Thyroid gland (tissue), 4 donors: ENCODE measurements at regions not wholly inside any gene's neighbourhood (a gene's known extent, or its start where the extent isn't known, plus 50 kb on each side); places are given as distances from the start of the nearest gene placed in this dataset.

Source experiments
- DNase-seq, 2 donors: peaks; one replicate each; pipeline ENCODE4 v3.0.0-alpha.2; 2019
- H3K27ac ChIP-seq, 3 donors: fragments of 200-600 bp; sonication (generic); 1 replicate in 2 of 3; 2 replicates in 1 of 3; pipeline ENCODE4 v1.5.1; 2016 to 2019; ENCODE audit warnings: mild to moderate bottlenecking in 1 of 3, moderate library complexity in 1 of 3
- H3K27me3 ChIP-seq: fragments of 200-600 bp; sonication (generic); one replicate; pipeline ENCODE4 v1.5.1; 2019
- H3K36me3 ChIP-seq, 2 donors: fragments of 200-600 bp; sonication (generic); one replicate each; pipeline ENCODE4 v1.5.1; 2016 to 2019
- H3K4me1 ChIP-seq, 2 donors: fragments of 200-600 bp; sonication (generic); one replicate each; pipeline ENCODE4 v1.5.1; 2017 to 2019
- H3K4me3 ChIP-seq, 3 donors: fragments of 200-600 bp; sonication (generic); replicated peaks in 1 of 3; 1 replicate in 2 of 3; 2 replicates in 1 of 3; pipeline ENCODE4 v1.5.1; 2016; ENCODE audit warnings: mild to moderate bottlenecking in 1 of 3
- H3K9me3 ChIP-seq: fragments of 200-600 bp; sonication (generic); one replicate; pipeline ENCODE4 v1.5.1; 2017
- POLR2A ChIP-seq, 2 donors: fragments of 450-650 bp; IDR thresholded peaks; one replicate each; pipeline ENCODE4 v1.6.1; 2017; ENCODE audit warnings: antibody characterized with exemption in 2 of 2, mild to moderate bottlenecking in 2 of 2, moderate library complexity in 1 of 2
- WGBS, 2 donors: methylation state at CpG; one replicate each; pipeline ENCODE4 v1.1.5; 2017; 5-methylcytosine and 5-hydroxymethylcytosine counted together
- intact Hi-C: fragments of 100-400 bp; cut with DNase I; formaldehyde crosslinking; loops from one replicate; pipeline ENCODE4 v1.15.1; 2023
- TF ChIP-seq, protein P1 (sequence below), 6 experiments: fragments of 200-600 bp in 3 of 6; fragments of 450-650 bp in 3 of 6; sonication (generic) in 3 of 6; IDR thresholded peaks; one replicate each; pipeline ENCODE4 v1.5.1; 2016 to 2019; ENCODE audit warnings: antibody characterized with exemption in 6 of 6, mild to moderate bottlenecking in 2 of 6, inconsistent platforms in 1 of 6, moderate library complexity in 1 of 6

DNA sequence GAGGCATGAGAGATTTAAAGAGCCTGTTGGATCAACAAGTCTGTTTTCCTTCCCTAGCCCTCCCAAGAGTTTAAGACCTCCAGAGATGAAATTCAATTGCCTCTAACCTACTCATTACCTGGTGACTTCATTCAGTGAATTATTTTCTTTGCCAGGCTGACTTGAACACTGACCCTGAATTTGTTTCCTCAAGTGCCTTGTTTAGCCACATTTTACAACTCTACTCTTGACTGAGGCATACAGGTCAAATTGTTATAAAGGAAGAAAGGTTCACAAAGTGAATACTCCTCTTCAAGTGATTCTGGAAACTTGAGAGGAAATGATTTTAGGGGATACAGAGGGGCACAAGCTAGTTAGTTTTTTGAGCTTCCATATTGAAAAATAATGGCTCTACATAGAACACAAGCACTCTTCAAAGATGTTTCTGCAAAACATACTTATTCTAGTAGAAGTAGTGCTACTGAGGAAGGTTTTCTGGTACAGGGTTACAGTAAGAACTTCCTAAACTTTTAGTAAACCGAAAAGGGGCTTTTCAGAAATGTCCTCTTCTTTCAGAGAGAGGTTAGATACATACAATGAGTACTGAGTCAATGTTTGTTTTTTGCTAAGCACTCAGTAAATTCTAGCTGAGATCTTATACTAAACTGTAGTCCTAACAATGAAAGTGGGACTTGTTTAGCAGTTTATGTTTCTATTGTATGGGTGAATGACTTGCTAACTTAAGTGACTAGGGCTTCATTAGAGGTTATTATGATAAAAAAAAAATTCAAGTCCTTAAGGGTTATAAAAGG is 137.4 kb upstream of the SATB1 start:
- 59 to 61% methylated on average over 1 of the region's 1 CpG for WGBS, 2 donors
- DNase-seq, result no peak

DNA sequence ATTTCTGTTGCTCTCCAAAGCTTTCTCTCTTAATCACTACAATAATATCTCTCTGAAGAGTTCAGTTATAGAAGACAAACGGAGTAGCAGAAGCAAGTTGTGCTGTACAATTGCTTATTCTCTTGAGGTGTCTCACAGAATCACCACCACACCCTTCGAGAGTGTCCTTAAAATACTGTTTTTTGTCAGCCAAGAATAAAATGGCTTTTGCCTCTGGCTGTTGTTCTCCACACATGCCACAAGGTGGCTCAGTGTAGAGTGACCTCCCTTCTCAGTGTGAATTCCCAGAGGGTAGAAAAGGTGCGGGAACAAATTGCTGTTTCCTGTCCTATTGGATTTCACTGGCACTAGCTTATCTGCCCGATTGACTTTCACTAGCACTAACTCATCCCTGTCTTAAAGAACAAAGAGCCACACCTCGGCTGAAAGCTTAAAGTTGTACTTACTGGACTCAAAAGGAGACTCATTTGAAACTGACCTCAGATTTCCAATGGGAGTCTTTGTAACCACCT is 134.2 kb upstream of the SATB1 start:
- no peaks in the 10 kb centered on the region for H3K4me1 ChIP-seq
- H3K36me3 ChIP-seq, result no peaks in the 10 kb centered on the region
- TF ChIP-seq, protein P1, sequence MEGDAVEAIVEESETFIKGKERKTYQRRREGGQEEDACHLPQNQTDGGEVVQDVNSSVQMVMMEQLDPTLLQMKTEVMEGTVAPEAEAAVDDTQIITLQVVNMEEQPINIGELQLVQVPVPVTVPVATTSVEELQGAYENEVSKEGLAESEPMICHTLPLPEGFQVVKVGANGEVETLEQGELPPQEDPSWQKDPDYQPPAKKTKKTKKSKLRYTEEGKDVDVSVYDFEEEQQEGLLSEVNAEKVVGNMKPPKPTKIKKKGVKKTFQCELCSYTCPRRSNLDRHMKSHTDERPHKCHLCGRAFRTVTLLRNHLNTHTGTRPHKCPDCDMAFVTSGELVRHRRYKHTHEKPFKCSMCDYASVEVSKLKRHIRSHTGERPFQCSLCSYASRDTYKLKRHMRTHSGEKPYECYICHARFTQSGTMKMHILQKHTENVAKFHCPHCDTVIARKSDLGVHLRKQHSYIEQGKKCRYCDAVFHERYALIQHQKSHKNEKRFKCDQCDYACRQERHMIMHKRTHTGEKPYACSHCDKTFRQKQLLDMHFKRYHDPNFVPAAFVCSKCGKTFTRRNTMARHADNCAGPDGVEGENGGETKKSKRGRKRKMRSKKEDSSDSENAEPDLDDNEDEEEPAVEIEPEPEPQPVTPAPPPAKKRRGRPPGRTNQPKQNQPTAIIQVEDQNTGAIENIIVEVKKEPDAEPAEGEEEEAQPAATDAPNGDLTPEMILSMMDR (IDR thresholded peaks at IDR 0.05), result peak; percentile 59 to 84 (median 80)
- no peak for TF ChIP-seq POLR2A (IDR thresholded peaks at IDR 0.05)
- no peak overlapping the region for H3K27ac ChIP-seq
- intact Hi-C loops, result loop anchor here (5.0 kb wide), 1 partner anchor 203 kb away; no protein-coding TSS in a partner anchor
- no peaks in the 10 kb centered on the region for H3K9me3 ChIP-seq
- peak; percentile 25 to 45 for DNase-seq
- no peaks in the 10 kb centered on the region for H3K27me3 ChIP-seq
- WGBS, 2 donors, result 6 to 10% methylated on average over 5 of the region's 5 CpGs
- H3K4me3 ChIP-seq, result no peak overlapping the region

More for the DNA sequence above, 137.4 kb upstream of the SATB1 start:
- TF ChIP-seq POLR2A (IDR thresholded peaks at IDR 0.05), result no peak
- TF ChIP-seq, protein P1 (IDR thresholded peaks at IDR 0.05), result no peak
- H3K4me1 ChIP-seq, result no peaks in the 10 kb centered on the region
- H3K36me3 ChIP-seq, result no peaks in the 10 kb centered on the region
- no peak overlapping the region for H3K4me3 ChIP-seq
- H3K27ac ChIP-seq, result no peak overlapping the region
- H3K27me3 ChIP-seq, result no peaks in the 10 kb centered on the region
- no peaks in the 10 kb centered on the region for H3K9me3 ChIP-seq
- intact Hi-C loops, result no loop called here

DNA sequence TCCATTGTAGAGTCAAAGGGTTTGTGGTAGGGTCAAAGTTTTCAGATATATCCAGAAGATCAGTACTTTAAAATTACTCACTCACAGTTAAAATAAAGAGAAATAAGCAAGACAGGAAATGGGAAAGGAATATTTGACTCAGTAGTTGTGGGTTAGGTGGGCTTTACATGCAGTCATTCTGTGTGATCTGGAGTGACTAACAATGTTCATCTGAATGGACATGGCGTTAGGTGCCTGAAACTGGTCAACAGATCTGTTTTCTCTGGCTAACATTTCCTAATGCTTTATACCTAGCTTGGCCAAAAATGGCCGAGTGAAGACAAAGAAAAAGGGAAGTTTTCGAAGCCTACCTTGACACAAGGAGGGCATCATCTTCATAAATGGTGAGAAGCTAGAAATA is 133.4 kb upstream of the SATB1 start:
- Histone ChIP-seq H3K4me3 (no peak overlapping the region), H3K4me1 (no peaks in the 10 kb centered on the region), H3K27me3 (no peaks in the 10 kb centered on the region), H3K36me3 (no peaks in the 10 kb centered on the region), H3K9me3 (no peaks in the 10 kb centered on the region), H3K27ac (no peak overlapping the region)
- intact Hi-C loops, result loop anchor here (5.0 kb wide), 1 partner anchor 204 kb away; no protein-coding TSS in a partner anchor
- 76 to 80% methylated on average over 3 of the region's 3 CpGs for WGBS, 2 donors
- TF ChIP-seq, protein P1 (IDR thresholded peaks at IDR 0.05), result no peak
- TF ChIP-seq POLR2A (IDR thresholded peaks at IDR 0.05), result no peak
- DNase-seq, result no peak

DNA sequence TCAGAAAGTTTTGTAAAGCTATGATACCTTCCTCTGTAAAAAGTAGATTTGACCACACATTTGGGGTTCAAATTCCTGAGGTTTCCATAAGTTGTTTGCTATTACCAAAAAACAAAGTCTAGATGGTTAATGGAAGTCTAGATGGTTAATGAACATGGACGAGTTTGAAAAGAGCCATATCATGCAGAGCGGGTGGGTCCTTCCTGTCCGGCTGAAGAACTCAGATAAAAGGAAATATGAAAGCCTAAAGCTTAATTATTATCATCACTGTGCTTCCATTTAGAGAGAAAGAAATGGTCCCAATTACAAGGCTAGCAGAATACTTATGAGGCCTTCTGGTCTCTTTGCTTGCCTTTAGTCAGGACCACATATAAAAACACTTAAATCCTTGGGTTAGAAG is 132.1 kb upstream of the SATB1 start:
- Histone ChIP-seq H3K4me1 (no peaks in the 10 kb centered on the region), H3K9me3 (no peaks in the 10 kb centered on the region), H3K27me3 (no peaks in the 10 kb centered on the region), H3K36me3 (no peaks in the 10 kb centered on the region), H3K27ac (no peak overlapping the region), H3K4me3 (no peak overlapping the region)
- 85 to 92% methylated on average over 3 of the region's 3 CpGs for WGBS, 2 donors
- TF ChIP-seq, protein P1 (IDR thresholded peaks at IDR 0.05), result no peak
- intact Hi-C loops, result loop anchor here (5.0 kb wide), 1 partner anchor 205 kb away; no protein-coding TSS in a partner anchor
- DNase-seq, result no peak

DNA sequence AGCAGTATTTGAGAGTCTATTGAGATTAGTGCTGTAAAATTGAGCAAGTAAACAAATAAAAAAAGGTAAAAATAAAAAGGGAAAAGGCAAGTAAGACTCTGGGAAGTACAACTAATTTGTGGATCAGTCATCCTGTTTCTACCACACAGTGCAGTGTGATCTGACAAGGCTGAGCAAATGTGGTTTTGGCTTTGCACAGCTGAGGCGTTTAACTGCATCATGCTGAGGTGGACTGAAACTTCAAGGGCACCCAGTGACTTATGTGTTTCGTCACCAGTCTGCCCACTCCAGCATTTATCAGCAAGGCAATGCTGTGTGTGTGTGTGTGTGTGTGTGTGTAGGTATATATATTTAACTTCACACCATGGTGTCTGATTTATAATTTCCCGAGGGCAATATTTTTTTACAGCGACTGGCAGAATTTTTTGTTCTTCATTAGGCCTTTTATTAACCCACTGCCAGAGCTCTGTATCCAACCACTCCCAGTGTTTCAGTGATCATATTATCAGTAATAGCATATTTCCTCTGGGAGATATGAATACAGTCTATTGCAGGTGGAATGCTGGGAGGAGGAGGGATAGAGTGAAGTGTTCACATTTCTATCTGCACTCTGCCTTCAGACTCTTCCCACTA is 131.5 kb upstream of the SATB1 start:
- 59 to 87% methylated on average over 4 of the region's 4 CpGs for WGBS, 2 donors
- H3K4me3 ChIP-seq, result no peak overlapping the region
- no peak for DNase-seq
- H3K27ac ChIP-seq, result no peak overlapping the region
- intact Hi-C loops, result loop anchor here (5.0 kb wide), 1 partner anchor 206 kb away; no protein-coding TSS in a partner anchor
- H3K36me3 ChIP-seq, result no peaks in the 10 kb centered on the region
- TF ChIP-seq, protein P1 (IDR thresholded peaks at IDR 0.05), result no peak
- no peak for TF ChIP-seq POLR2A (IDR thresholded peaks at IDR 0.05)
- H3K4me1 ChIP-seq, result no peaks in the 10 kb centered on the region
- H3K27me3 ChIP-seq, result no peaks in the 10 kb centered on the region
- no peaks in the 10 kb centered on the region for H3K9me3 ChIP-seq
